GM13977 (cell line): ENCODE measurements at regions not wholly inside any gene's neighbourhood (a gene's known extent, or its start where the extent isn't known, plus 50 kb on each side); places are given as distances from the start of the nearest gene placed in this dataset.

Source experiments
- DNase-seq: peaks from one replicate; pipeline ENCODE4 v3.0.0; 2012; ENCODE audit warnings: low spot score
- CTCF ChIP-seq: IDR thresholded peaks from 2 replicates; pipeline ENCODE4 v1.5.1; 2012; ENCODE audit warnings: mild to moderate bottlenecking, control low read depth; ENCODE audit not compliant: insufficient read depth; ENCODE audit errors: extremely low read depth, missing control alignments
- in situ Hi-C: fragments of 300-500 bp; cut with MboI; formaldehyde crosslinking; loops from one replicate; pipeline ENCODE4 v1.12.0; 2022; ENCODE audit warnings: low sequenced_read_pairs, low pct_unique_long_range_greater_than_20kb, mixed read lengths, inconsistent platforms; ENCODE audit not compliant: unreplicated experiment

DNA sequence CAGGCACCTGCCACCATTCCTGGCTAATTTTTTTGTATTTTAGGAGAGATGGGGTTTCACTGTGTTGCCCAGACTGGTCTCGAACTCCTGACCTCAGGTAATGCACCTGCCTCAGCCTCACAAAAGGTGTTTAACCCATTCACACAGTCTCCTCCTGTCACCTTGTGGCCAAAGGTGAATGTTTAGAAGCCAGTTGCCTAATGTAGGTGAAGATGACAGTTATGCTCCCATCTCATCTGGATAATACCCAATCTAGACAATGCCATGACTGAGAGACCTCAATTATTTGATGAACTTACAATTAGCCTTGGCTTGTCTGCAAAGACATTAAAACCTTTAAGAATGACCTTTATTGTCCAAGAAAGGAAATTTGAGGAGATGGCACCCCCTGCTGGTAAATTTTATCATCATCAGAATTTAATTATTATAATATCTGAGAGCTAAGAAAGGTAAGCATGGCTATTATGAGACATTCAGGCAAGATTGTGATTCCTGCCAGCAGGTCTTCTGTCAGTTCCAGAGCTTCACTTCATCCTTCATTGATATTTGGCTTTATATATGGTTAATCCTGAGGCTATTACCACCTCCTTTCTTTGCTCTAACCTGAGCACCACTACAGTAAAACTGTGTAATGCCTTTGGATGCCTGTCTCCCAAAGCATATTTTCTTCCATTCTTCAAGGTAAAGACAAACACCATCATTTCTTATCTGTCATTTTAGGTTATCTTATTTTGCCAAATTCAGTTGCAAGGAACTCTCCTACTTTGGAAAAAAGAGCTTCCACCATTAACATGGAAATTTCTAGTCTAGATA is 117.6 kb downstream of the FAM124B start:
- TF ChIP-seq CTCF = peak; percentile 34
- DNase-seq = no peak
- in situ Hi-C loops = no loop called here

- in situ Hi-C loops = no loop called here
- DNase-seq = no peak
- TF ChIP-seq CTCF = no peak
These were observed 118.4 kb downstream of the FAM124B start for GRCh38 chr2:224283466-224283965.

DNA sequence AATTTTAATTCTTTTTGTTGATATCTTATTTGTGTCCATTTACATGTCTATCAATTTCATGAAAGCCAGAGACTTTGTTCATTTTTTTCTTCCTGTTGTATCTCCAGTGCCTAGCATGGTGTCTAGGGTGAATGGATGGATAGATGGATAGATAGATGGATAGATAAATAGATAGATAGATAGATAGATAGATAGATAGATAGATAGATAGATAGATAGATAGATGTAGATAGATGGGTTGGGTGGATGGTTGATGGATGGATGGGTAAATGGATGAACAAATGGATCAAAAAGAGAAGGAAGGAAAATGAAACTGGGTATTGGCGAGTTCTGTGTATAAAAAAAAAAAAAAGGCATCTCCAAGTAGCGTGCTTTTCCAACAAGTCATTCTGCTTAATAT is 120.5 kb downstream of the FAM124B start:
- no peak for DNase-seq
- TF ChIP-seq CTCF = no peak
- in situ Hi-C loops = no loop called here

GRCh38 chr2:224278531-224278930 is 123.4 kb downstream of the FAM124B start:
- DNase-seq = no peak
- in situ Hi-C loops = no loop called here
- TF ChIP-seq CTCF = no peak

DNA sequence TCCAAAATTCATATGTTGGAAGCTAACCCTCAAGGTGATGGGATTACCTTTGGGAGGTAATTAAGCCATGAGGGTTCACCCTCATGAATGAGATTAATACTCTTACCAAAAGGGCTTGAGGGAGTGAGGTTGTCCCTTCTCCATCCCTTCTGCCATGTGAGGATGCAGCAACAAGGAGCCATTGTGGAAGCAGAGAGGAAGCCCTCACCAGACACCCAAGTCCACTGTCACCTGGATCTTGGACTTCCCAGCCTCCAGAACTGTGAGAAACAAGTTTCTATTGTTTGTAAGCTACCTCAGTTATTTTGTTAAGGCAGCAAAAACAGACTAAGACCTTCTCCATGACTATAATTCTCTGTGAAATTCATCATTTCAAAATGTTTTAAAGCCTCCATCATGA is 125.7 kb downstream of the FAM124B start:
- no peak for TF ChIP-seq CTCF
- in situ Hi-C loops = no loop called here
- DNase-seq = no peak

DNA sequence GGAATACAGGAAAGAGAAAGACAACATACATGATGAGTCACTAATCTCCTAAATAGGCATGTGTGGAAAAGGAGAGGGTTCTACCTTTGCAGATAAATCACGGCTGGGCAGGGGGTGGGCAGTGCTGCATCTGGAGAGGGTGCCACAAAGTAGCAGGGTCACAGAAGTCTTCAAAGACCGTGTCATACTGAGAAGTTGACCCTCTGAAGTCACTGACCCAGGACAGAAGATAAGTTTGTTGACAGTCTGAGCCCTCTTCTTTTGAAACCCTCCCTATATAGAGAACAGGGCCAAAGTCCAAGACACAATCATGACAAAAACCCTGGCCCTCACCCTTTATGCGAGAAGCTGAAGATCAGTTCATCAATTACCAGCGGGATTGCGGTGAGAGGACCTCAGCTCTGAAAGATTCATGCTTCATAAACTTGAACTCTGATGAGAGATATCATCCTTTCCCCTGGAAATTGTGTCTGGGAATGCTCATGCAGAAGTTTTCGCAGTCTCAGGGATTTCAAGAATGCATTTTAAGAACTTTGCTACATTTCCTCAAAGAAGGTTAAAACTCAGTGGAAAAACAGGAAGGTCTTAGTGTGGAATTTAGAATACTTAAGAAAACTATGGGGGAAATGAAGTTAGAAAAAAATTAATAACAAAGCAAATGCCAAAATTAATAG is 129.5 kb downstream of the FAM124B start:
- no peak for TF ChIP-seq CTCF
- DNase-seq = no peak
- in situ Hi-C loops = loop anchor here (25.0 kb wide), 1 partner anchor 285 kb away; no protein-coding TSS in a partner anchor
